SK-N-MC (cell line): ENCODE measurements at regions not wholly inside any gene's neighbourhood (a gene's known extent, or its start where the extent isn't known, plus 50 kb on each side); places are given as distances from the start of the nearest gene placed in this dataset.

ENCODE experiments used
- EZH2 ChIP-seq: fragments of 200-600 bp; sonication (generic); IDR thresholded peaks from one replicate; pipeline ENCODE4 v1.6.1; 2017; ENCODE audit warnings: antibody characterized with exemption
- FOXP2 ChIP-seq: optimal IDR thresholded peaks from 2 replicates; pipeline ENCODE3; 2011; ENCODE audit warnings: mild to moderate bottlenecking, moderate library complexity; ENCODE audit not compliant: insufficient read depth; ENCODE audit errors: extremely low read length, control extremely low read depth
- POLR2AphosphoS5 ChIP-seq: IDR thresholded peaks from 2 replicates; pipeline ENCODE4 v1.6.1; 2012; ENCODE audit warnings: mild to moderate bottlenecking, low read depth, low read length, borderline replicate concordance

- TF ChIP-seq EZH2 (no peak), FOXP2 (no peak), POLR2AphosphoS5 (no peak)
These were observed 235.4 kb downstream of the CENPF start for GRCh38 chr1:214838351-214838750.
